Gastroesophageal sphincter (tissue), 4 donors: ENCODE measurements at regions not wholly inside any gene's neighbourhood (a gene's known extent, or its start where the extent isn't known, plus 50 kb on each side); places are given as distances from the start of the nearest gene placed in this dataset.
"Not testable (repeated sequence)": the region's sequence is repeated elsewhere in the genome, so short reads cannot be mapped to it uniquely, and the experiment has no call there.

Source experiments
- ATAC-seq: fragments of 150-250 bp; one replicate; pipeline ENCODE4 v1.9.1; 2016; ENCODE audit warnings: mild to moderate bottlenecking, moderate library complexity
- H3K27ac ChIP-seq, 4 donors: fragments of 200-600 bp; sonication (generic) in 3 of 4; 1 replicate in 3 of 4; 2 replicates in 1 of 4; pipeline ENCODE4 v1.5.1; 2016 to 2019
- H3K27me3 ChIP-seq: fragments of 200-600 bp; sonication (generic); one replicate; pipeline ENCODE4 v1.5.1; 2019
- H3K36me3 ChIP-seq, 2 donors: fragments of 200-600 bp; sonication (generic); one replicate each; pipeline ENCODE4 v1.5.1; 2019; ENCODE audit warnings: control low read depth in 1 of 2
- H3K4me1 ChIP-seq, 3 donors: fragments of 200-600 bp; sonication (generic); 1 replicate in 2 of 3; 2 replicates in 1 of 3; pipeline ENCODE4 v1.5.1; 2016 to 2019; ENCODE audit warnings: control low read depth in 2 of 3
- H3K4me3 ChIP-seq, 2 donors: fragments of 200-600 bp; sonication (generic); one replicate each; pipeline ENCODE4 v1.5.1; 2019; ENCODE audit warnings: mild to moderate bottlenecking in 1 of 2, moderate library complexity in 1 of 2
- H3K9me3 ChIP-seq, 3 donors: fragments of 200-600 bp; sonication (generic); one replicate each; pipeline ENCODE4 v1.5.1; 2017 to 2019; ENCODE audit warnings: control low read depth in 2 of 3
- EP300 ChIP-seq: sonication (generic); formaldehyde crosslinking; IDR thresholded peaks from one replicate; pipeline ENCODE4 v1.6.1; 2017; ENCODE audit warnings: antibody characterized with exemption, mild to moderate bottlenecking
- POLR2A ChIP-seq, 2 donors: fragments of 450-650 bp; IDR thresholded peaks; one replicate each; pipeline ENCODE4 v1.6.1; 2017; ENCODE audit warnings: antibody characterized with exemption in 2 of 2, mild to moderate bottlenecking in 2 of 2, moderate library complexity in 1 of 2
- POLR2AphosphoS5 ChIP-seq: sonication (generic); formaldehyde crosslinking; IDR thresholded peaks from one replicate; pipeline ENCODE4 v1.6.1; 2017; ENCODE audit warnings: antibody characterized with exemption
- WGBS, 2 donors: methylation state at CpG; one replicate each; pipeline ENCODE4 v1.1.5; 2018; ENCODE audit warnings: low coverage in 1 of 2; 5-methylcytosine and 5-hydroxymethylcytosine counted together
- TF ChIP-seq, protein P1 (sequence below), 4 experiments: fragments of 200-600 bp in 2 of 4; fragments of 450-650 bp in 2 of 4; sonication (generic) in 1 of 4; IDR thresholded peaks; one replicate each; pipeline ENCODE4 v1.5.1; 2017 to 2019; ENCODE audit warnings: antibody characterized with exemption in 4 of 4, mild to moderate bottlenecking in 2 of 4, moderate library complexity in 2 of 4

GRCh38 chr10:5576780-5577624 is 52.2 kb downstream of the CALML3 start:
- Histone ChIP-seq H3K27me3 (no peaks in the 10 kb centered on the region), H3K9me3 (peaks cover 0 to 14% (median 0%) of the 10 kb centered on the region in 3 donors), H3K36me3 (no peaks in the 10 kb centered on the region), H3K4me3 (no peak overlapping the region), H3K27ac (no peak overlapping the region), H3K4me1 (peaks cover 0 to 31% (median 10%) of the 10 kb centered on the region in 3 donors)
- no peak for TF ChIP-seq EP300
- TF ChIP-seq, protein P1, sequence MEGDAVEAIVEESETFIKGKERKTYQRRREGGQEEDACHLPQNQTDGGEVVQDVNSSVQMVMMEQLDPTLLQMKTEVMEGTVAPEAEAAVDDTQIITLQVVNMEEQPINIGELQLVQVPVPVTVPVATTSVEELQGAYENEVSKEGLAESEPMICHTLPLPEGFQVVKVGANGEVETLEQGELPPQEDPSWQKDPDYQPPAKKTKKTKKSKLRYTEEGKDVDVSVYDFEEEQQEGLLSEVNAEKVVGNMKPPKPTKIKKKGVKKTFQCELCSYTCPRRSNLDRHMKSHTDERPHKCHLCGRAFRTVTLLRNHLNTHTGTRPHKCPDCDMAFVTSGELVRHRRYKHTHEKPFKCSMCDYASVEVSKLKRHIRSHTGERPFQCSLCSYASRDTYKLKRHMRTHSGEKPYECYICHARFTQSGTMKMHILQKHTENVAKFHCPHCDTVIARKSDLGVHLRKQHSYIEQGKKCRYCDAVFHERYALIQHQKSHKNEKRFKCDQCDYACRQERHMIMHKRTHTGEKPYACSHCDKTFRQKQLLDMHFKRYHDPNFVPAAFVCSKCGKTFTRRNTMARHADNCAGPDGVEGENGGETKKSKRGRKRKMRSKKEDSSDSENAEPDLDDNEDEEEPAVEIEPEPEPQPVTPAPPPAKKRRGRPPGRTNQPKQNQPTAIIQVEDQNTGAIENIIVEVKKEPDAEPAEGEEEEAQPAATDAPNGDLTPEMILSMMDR (IDR thresholded peaks at IDR 0.05), result no peak
- no peak for TF ChIP-seq POLR2AphosphoS5
- no peak for TF ChIP-seq POLR2A (IDR thresholded peaks at IDR 0.05)
- ATAC-seq, result no peak
- WGBS, 2 donors, result 77 to 82% methylated on average over 9 to 14 of the region's 47 CpGs

DNA sequence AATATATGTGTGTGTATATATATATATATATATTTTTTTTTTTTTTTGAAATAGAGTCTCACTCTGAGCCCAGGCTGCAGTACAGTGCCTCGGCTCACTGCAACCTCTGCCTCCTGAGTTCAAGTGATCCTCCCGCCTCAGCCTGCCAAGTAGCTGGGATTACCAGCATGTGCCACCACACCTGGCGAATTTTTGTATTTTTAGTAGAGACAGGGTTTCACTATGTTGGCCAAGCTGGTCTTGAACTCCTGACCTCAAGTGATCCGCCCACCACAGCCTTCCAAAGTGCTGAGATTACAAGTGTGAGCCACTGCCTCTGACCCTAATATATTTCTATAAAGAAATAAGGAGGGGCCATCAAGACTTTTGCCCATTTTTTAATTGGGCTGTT is 55.3 kb downstream of the CALML3 start:
- not testable (repeated sequence) for ATAC-seq, H3K27ac ChIP-seq, H3K36me3 ChIP-seq, H3K27me3 ChIP-seq, H3K4me3 ChIP-seq
- 79 to 100% methylated on average over 1 to 4 of the region's 4 CpGs for WGBS, 2 donors
- Histone ChIP-seq H3K9me3 (peaks cover 0 to 19% (median 0%) of the 10 kb centered on the region in 3 donors), H3K4me1 (peaks cover 0 to 34% (median 13%) of the 10 kb centered on the region in 3 donors)

GRCh38 chr10:5581670-5582566 is 57.2 kb downstream of the CALML3 start:
- H3K9me3 ChIP-seq, result peaks cover 0 to 19% (median 0%) of the 10 kb centered on the region in 3 donors
- no peaks in the 10 kb centered on the region for H3K36me3 ChIP-seq
- TF ChIP-seq POLR2A (IDR thresholded peaks at IDR 0.05) (no peak), POLR2AphosphoS5 (no peak), EP300 (no peak)
- TF ChIP-seq, protein P1 (IDR thresholded peaks at IDR 0.05), result no peak
- 65 to 83% methylated on average over 2 to 5 of the region's 11 CpGs for WGBS, 2 donors
- no peak for ATAC-seq
- H3K4me1 ChIP-seq, result peaks cover 0 to 34% (median 9%) of the 10 kb centered on the region in 3 donors
- no peak overlapping the region for H3K27ac ChIP-seq
- H3K27me3 ChIP-seq, result no peaks in the 10 kb centered on the region
- H3K4me3 ChIP-seq, result no peak overlapping the region

DNA sequence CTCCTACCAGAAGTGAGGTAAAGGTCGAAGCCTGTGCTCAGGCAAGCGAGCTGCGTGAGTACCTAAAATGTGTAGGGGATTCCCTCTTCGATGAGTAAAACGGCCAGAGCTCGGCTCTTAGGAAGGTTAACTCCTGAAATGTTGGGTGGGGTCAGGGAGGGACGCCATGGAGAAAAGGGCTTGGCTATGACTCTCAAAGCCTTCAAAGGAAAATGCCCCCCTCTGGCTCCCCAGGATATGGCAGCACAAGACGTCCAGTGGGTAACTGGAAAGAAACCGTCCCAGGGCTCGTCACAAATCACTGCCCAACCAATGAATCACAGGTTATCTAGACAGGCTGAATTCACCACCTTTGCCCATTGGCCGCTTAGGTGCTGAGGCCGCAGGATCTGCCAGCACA is 58.0 kb downstream of the CALML3 start:
- peaks cover 0 to 42% (median 17%) of the 10 kb centered on the region in 3 donors for H3K4me1 ChIP-seq
- TF ChIP-seq, protein P1 (IDR thresholded peaks at IDR 0.05), result no peak
- no peak for TF ChIP-seq POLR2A (IDR thresholded peaks at IDR 0.05)
- no peak for TF ChIP-seq EP300
- TF ChIP-seq POLR2AphosphoS5, result no peak
- H3K36me3 ChIP-seq, result no peaks in the 10 kb centered on the region
- peaks cover 0 to 19% (median 0%) of the 10 kb centered on the region in 3 donors for H3K9me3 ChIP-seq
- no peak for ATAC-seq
- 84 to 89% methylated on average over 3 to 9 of the region's 12 CpGs for WGBS, 2 donors
- H3K27ac ChIP-seq, result no peak overlapping the region
- no peaks in the 10 kb centered on the region for H3K27me3 ChIP-seq
- H3K4me3 ChIP-seq, result no peak overlapping the region

- 23 to 51% methylated on average over 7 to 9 of the region's 18 CpGs for WGBS, 2 donors
- Histone ChIP-seq H3K27ac (peak overlapping the region in 2 of 4 donors; percentile 24 to 50), H3K27me3 (no peaks in the 10 kb centered on the region), H3K4me1 (peaks cover 0 to 48% (median 19%) of the 10 kb centered on the region in 3 donors), H3K4me3 (no peak overlapping the region), H3K9me3 (peaks cover 0 to 19% (median 0%) of the 10 kb centered on the region in 3 donors), H3K36me3 (no peaks in the 10 kb centered on the region)
- TF ChIP-seq, protein P1 (IDR thresholded peaks at IDR 0.05), result no peak
- TF ChIP-seq EP300, result no peak
- TF ChIP-seq POLR2AphosphoS5, result no peak
- no peak for TF ChIP-seq POLR2A (IDR thresholded peaks at IDR 0.05)
- peak; percentile 56 for ATAC-seq
These were observed 58.9 kb downstream of the CALML3 start for GRCh38 chr10:5583525-5584175.
